Inferior parietal cortex (tissue), 1 donor: ENCODE measurements at regions not wholly inside any gene's neighbourhood (a gene's known extent, or its start where the extent isn't known, plus 50 kb on each side); places are given as distances from the start of the nearest gene placed in this dataset.

Experiments used
- DNase-seq: peaks from one replicate; pipeline ENCODE4 v3.0.0-alpha.2; 2016; ENCODE audit errors: extremely low spot score

DNA sequence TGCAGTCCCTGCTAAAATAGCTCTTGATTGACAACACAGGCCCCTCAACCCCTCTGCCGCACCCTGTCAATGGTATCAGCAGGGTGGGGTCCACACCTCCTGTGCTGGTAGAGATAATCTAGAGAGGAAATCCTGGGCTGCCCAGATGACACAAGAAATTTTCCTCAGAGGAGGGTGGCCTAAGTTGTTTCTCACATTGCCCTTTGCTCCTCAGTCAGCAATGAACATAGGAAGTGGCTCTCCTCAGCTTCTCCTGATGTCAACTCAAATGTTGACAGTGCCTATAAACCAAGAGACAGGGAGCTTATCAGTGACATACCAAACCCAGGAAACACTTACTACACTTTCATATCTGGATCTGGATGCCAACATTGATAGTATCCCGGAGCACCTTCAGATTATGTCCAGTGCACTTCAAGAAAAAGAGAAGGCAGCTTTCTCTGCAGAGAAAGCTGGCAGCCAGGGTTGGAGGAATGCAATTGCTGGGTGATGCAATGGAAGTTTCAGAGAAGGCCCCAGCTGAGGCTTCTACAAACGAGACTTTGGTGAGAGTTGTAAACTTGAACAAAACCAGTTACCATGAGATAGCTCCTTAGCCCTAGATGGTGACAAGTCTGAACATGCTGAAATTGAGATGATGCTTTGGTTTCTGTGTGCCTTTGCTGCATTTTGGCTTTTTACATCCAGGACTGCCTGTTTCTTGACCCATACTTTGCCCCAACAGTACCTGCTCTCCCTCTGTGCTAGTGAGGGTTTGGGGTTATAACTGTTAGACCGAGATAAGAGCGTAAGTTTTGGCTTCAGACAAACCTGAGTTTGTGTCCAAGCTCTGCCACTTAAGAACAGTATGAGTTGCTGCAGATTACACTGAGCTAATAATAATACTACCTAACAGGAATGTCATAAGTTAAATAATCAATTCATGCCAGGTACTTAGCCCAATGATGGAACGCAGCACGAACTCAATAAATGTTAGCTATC is 183.5 kb downstream of the NUAK1 start:
- no peak for DNase-seq

DNA sequence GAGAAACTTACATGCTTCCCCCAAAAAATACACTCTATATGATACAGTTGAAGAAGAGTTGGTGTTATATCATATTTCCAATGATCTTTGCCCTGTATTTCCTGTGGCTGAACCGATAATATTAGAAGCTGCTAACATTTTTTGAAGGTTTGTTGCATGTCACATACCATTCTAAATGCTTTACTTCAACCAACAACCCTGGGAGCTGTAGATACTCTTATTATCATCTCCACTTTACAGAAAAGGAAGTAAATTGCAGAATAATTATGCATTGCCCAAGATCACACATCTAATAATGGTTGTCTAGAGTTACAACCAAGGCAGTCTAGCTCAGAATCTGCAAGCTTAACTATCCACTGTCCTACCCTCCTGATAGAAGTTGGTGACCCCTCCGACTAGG is 182.8 kb downstream of the NUAK1 start:
- no peak for DNase-seq

DNA sequence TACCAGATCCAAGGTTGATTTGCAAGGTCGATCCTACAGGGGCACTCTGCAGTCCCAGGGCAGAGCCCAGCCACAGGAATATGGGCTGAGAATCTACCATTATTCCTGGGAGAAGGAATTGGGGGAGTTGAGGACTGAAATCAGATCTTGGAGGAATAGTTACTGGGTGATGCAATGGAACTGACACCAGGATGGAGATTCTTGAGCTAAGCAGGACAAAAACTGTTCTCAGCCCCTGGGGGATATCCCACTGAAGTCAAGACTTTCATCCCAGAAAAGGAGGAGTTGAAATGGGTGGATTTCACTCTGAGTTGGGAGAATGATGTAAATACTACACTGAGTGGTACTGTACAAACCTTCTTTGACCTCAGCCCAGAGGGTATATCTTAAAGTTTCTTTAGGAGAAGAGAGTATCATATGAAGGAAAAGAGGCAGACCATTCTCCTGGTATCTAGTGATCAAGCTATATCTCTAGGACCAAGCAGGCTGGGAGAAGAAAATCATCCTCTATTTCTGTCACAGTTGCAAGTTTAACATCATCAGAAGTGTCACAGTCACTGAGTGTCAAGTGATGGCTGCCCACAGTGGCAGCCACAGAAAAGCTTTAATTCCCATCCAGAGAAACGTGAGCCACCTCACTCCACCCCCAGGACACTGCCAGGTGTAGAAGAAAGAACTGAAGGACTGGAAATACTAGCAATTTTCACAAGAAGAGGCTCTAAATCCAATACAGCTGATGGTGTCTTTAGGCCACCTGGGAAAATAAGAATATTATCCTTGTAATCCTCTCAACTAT is 181.9 kb downstream of the NUAK1 start:
- no peak for DNase-seq

DNA sequence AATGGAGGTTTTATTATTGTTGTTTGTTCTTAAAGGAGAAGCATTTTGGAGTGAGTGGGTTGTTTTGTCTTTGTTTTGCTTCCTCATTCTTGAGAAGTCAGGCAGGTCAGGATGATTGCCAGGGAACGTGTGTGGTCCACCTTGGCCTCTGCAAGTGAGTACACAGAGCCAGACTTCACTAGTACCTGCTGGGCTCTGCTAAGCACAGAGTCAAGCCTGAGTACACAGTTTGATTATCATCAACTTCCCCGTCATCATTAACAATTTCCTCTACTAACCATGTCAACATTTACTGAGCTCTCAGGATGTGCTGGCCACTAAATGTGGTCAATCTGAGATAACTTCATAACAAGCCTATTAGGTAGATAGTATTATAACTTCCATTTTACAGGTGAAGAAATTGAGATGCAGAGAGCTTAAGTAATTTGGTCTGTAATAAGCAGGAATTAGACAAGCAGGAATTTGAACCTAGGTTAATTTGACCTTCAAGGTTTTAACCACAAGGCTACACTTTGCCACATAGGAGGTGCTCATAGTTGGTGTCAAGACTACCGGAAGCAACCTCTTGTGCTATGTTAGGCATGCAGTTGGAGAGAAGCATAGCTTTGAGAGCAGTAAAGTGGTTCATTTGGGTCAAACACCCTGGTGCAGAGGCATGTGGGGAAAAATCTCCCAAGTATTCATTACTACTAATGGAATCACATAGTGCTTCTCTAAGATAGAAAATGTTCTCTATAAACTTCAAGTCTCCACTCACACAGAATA is 178.3 kb downstream of the NUAK1 start:
- DNase-seq, result no peak

DNA sequence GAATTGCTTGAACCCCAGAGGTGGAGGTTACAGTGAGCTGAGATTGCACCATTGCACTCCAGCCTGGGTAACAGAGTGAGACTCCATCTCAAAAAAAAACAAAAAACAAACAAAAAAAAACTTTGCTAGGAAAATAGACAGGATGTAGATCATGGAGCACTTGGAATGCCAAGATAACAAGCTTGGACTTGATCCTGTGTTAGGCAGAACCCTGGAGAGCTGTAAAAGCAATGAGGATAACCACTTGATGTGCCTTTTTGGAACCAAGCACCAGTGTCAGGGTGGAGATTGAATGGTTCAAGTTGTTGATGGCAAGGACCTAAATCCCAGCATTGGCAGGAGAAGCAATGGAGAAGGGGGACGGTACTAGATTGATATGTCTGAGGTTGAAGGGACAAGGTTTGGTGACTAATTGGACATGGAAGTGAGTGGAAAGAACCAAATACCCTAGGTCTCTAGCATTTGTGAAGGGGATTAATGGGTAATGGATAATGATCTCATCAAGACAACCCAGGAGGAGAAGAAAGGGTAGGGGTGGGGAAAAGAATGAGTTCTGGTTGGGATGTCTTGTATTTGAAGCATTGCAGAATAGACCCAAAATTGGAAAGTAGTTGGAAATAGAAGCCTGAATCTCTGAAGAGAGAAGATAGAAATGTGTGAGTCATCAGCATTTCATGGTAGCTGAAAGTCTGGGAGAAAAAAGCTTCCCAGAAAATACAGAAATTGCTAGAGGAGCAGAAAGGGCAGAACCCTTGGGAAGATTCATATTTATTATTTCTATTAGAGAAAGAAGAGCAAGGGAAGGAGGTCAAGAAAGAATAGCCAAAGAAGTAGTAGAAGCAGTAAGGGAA is 176.7 kb downstream of the NUAK1 start:
- DNase-seq, result no peak

DNA sequence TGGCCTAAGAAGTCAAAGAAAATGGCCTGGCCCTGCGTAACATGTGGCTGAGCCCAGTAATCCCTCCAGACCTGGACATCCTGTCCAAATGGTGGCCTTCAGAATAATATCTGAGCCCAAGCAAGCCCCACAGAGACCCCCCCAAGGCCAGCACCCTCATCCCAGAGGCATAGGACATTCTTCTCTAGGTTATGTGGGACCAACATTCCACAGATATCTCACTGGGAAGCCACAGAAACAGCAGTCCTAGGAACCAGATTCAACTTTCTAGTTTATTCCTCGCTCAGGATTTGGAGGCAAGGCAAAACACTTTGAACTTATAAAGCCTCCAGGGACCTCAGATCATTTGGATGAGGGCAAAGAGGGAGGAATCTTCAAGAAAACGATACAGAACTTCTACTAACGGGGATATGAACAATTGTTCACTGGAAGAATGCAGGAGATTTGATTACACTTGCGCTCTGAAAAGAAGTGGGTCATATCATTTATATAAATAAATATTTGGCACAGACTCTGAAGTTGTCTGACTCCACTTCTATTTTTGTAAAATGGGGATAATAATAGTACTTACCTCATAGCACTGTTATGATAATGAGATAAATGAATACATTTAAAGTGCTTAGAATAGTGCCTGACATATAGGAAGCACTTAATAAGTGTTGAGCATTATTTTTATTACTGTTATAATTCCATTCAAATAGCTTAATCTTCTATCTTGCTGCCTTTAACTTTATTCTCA is 171.5 kb downstream of the NUAK1 start:
- no peak for DNase-seq

DNA sequence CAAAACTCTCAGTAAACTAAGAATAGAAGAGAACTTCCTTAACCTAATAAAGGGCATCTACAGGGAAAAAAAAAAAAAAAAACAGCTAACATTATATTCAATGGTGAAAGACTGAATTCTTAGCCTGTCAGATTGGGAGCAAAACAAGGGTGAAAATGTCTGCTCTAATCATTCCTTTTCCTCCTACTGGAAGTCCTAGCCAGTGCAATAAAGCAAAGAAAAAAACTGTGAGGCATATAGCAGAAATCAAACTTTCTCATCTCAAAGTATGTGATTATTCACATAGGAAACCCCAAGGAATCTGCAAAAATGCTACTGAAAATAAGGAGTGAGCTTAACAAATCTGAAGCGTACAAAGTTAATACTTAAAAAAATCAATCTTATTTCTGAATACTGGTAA is 170.7 kb downstream of the NUAK1 start:
- DNase-seq, result no peak

DNA sequence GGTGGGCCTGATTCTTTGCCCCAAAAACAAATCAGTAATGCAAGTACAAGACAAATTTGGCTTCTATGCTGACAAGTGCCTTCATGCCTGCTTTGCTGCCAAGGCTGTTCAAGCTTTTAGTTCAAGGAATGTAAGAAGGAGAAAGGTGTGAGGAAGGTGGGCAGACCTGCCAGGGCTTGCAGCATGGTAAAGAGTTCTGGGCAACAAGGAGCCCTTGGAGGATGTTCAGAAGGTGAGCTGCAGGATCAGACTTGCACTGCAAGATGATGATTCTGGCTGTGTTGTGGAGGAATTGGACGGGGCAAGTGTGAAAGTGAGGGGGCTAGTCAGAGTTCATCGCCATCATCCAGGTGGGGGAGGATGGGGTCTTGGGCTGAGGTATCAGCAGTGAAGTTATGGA is 167.9 kb downstream of the NUAK1 start:
- DNase-seq, result no peak

DNA sequence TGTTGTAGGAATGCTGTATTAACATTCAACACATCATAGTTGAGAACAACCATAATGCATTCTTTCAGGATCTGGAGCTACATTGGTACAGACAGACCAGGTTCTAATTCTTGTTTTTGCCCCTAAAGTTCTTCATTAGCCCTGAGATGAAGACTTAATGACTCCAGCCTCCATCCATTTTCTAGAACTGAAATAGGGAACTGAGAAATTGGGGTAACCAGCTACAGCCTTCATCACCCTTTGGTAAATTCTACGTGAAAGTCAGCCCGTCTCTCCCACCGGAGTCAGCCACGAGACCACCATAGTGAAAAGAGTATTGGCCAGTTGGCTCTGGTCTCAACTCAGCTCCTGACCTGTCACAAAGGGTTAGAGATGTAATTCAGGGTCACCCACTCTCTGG is 164.0 kb downstream of the NUAK1 start:
- no peak for DNase-seq

DNA sequence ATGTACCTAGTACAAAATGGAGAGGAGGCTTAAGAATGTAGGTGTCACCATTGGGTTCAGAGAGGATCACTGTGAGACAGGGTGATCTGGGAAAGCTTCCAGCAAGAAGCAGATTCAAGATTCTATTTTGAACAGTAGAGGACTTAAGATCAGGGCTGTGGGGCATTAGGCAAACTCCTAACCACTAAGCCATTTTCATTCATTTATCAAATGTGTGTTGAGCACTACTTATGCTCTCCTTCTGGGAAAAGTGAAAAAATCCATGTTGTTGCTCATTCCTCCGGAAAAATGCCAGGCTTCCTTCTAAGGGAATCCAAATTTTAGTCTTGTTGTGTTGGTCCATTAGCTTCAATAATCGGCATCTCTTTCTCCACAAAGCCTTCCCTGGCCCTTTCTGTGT is 163.4 kb downstream of the NUAK1 start:
- no peak for DNase-seq

DNA sequence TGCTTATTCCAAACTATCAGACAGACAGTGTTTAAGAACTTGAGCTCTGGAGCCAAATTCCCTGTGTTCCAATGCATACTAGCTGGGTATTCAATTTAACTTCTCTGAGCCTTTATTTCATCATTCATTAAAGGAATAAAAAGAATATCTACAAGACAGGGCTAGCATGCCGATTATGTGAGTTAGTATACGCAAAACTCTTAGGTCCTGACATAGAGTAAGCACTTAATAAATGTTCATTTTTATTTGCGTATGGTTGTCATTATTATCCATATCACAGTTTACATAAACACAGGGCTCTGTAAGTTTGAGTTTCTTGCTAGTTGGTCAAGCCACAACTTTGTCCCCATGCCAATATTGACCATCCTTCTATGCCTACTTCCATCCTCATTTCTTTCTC is 161.5 kb downstream of the NUAK1 start:
- DNase-seq, result no peak

DNA sequence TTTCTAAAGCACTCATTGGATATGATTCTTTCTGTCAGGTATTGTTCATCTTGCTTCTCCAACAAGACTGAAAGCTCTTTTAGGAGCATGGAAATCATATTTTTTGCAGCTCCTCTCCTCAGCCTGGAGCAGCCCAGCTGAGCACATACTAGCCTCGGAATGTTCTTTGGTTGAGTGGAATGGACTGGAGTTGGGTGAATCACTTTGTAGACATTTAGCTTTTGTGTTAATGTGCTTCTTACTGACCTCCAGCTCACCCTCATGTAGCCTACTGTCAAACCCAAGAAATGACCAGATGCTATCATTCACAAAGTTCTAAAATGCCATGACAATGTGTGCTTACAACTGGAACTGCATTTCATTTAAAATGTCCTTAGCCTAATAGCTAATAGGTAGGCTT is 161.1 kb downstream of the NUAK1 start:
- no peak for DNase-seq

DNA sequence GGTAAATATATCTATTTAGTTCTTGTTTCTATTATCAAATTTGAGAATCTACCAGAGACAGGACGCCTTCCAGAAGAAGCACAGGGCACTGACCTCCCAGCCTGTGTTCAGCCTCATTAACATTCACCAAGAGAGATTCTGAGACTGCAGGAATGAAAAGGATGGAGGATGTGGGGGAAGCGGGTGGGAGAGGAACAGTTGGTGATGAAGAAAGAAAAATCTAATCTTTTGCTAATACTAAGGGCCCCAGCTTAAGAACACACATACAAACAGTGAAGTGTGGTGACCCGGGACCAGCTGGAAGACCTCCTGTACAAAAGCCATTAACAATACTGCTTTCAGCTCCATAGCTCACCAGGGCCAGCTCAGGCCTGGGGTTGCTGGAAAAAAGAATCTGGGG is 160.5 kb downstream of the NUAK1 start:
- no peak for DNase-seq

DNA sequence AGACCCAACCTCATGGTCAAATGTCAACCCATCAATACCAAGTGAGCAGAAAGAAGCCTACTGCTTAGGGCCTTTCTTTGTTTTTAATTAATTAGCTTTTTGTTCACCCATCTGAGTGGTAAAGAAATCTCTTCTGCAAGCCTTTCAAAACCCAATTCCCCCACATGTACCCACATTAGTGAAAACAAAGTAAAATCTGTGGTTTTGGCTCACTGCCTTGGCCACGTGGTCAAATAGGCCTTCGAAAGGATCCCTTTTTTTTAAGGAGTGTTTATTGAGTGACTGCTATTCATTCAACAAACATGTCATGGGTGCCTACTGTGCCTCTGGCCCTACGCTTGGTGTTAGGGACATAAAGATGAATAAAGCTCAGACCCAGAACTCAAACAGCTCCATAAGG is 160.1 kb downstream of the NUAK1 start:
- no peak for DNase-seq

DNA sequence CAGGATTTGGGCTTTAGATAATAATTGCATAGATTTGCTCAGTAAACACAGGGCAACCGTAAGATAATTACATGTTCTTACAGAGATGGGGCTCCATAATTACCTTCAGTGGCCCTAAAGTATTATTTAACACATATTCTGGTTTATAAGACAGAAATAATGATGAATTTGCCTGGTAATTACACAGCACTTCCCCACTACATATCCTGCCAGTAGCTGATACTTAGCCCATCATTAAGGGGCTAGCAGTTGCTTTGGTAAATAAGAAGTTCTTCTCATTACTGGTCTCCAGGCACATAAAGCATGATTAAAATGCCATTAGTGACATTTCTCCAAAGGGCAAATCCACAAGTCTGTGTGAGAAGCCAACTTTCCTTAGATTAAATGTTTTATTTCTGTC is 158.7 kb downstream of the NUAK1 start:
- no peak for DNase-seq

DNA sequence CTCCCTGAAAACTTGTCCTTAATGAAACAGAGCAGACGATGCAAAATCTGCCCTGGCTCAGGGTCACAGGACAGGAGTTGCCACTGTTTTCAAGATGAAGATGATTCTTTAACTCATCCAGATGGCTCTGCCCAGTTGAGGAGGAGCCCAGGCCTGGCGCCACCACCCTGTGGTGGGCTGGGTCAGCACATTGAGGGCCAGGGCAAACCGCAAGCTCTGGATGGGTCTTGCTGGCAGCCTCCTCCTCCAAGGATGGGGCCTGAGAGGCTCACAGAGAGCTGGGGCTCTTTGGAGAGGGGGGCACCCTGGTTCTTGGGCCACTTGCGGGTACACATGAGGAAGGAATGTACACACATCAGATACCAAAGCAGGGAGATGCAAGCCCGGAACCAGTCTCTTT is 158.2 kb downstream of the NUAK1 start:
- DNase-seq, result no peak

DNA sequence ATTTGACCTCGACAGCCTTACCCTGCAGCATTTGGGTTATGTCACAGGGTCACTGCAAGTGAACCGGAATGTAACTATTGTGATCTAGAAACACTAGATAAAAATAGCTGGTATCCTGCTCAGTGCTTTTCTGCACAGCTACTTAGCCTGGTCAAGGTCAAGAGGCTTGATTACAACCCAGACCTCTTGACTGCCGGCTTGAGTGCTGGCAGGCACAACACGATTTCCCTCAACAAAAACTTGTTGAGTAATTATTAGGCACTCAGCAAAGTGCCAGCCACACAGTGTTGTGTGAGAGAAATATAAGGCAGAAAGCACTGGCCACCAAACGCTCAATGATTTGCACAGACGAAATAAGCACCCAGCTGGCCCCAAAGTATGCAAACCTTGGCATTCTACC is 156.7 kb downstream of the NUAK1 start:
- no peak for DNase-seq

DNA sequence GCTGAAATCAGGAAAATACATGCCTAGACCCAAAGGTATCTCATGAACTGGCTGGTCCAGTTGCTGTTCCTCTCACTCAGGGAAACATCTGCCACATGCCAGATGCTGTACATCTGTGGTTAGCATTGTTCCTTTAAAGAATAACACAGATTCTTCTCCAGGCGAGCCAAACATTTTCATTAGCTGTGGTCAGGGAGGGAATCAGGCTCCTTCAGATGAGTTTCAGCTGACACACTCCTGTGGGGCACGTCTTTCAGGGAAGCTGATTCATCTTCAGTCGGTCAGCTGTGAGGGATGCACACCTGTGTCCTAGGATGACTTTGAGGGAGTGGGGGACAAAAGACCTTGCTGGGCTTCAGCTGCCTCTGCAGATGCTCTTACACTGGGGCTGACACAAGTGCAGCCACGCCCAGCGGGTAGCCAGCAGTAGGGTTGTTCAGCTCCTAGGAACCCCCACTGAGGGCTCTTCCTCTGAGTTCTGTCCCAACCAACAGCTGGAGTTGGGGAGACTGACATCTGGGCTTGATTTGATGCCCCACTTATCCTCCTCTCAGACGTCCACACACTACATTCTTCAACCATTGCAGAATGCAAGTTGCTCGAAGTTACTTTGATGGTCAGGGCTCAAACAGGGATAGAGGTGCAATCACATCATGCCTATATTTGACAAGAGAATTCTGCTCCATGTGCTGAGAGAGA is 155.0 kb downstream of the NUAK1 start:
- DNase-seq, result no peak

DNA sequence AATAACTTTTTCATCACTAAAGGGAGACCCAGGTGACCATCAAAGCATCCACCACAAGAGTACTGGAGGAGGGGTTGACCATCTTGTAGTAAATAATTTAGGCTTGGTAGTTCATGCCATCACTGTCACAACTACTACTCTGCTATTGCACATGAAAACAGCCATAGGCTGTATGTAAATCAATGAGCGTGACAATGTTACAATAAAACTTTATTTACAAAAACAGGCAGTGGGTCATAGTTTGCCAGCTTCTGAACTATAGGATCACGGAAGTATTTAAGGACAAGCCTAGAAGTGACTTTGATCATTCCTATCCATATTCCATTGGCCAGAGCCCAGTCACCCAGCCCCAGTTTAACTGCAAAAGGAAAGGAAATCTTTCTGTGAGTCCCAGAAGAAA is 153.4 kb downstream of the NUAK1 start:
- no peak for DNase-seq
